GM18502 (cell line): ENCODE measurements at regions not wholly inside any gene's neighbourhood (a gene's known extent, or its start where the extent isn't known, plus 50 kb on each side); places are given as distances from the start of the nearest gene placed in this dataset.

Experiments
- ATAC-seq: cut with Tn5 transposase; IDR thresholded peaks from one replicate; pipeline ENCODE4 v1.9.1; 2021; ENCODE audit warnings: mild to moderate bottlenecking; ENCODE audit not compliant: unreplicated experiment, poor library complexity

- no peak for ATAC-seq
Observed at GRCh38 chr1:232269988-232270387, 359.9 kb downstream of the SIPA1L2 start.

GRCh38 chr1:232267837-232268598 lies 361.9 kb downstream of the SIPA1L2 start:
- ATAC-seq, result no peak

GRCh38 chr1:232267092-232267836 lies 362.7 kb downstream of the SIPA1L2 start:
- no peak for ATAC-seq

GRCh38 chr1:232263452-232263851 lies 366.5 kb downstream of the SIPA1L2 start:
- ATAC-seq, result no peak

DNA sequence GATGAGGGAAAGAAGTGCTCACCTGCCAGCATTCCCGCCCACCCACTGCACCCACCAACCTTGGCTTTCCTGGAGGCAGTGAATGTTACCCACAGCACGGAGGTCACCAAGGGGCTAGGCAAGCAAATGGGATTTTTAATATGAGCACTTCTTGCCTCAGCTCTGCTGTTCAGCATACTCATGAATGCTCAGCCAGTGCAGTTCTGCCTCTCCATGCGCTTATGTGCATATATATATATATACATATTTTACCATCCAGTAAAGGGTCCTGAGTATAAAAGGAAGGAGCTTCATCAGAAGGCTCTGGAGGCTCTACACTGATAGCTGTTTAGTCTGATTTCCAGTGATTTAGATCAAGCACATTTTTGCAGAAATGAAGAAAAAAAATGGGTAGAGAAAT lies 366.9 kb downstream of the SIPA1L2 start:
- no peak for ATAC-seq

DNA sequence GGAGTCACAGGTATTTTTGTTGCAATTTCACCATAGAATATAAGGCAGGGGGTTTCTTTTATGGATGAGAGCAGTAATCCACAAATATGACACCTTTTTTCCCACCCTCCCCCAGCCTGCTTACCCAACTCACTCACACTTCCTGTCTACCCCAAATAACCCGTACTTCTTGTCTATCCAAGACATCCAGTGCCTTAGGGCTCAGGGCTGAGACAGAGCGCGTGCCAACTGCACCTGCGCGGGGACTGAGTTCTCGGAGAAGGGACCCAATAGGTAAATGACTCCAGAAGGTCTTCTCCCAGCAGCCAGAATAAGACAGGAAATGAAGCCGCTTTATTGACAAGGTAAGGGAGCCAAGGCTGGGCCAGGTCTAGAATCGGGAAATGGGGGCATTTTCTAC lies 369.1 kb downstream of the SIPA1L2 start:
- no peak for ATAC-seq

DNA sequence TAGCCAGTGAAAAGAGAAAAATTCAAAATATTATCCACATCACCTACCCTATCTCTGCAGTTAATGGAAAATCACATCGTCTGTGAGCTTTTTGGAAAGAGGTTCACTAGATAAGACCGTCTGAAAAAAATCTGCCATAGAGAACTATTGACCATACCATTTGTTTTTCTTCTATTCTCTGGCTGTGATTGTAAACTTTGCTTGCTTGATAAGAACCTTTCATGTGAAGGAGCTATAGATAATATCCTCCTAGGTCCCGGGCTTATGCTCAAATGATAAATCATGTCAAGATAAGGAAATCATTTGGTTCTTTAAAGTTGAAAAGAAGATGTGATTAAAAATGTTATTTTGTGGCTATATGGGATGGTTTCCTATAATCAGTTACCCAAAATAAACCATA lies 369.9 kb downstream of the SIPA1L2 start:
- ATAC-seq, result no peak

- no peak for ATAC-seq
Observed at GRCh38 chr1:232259333-232259732, 370.6 kb downstream of the SIPA1L2 start.

DNA sequence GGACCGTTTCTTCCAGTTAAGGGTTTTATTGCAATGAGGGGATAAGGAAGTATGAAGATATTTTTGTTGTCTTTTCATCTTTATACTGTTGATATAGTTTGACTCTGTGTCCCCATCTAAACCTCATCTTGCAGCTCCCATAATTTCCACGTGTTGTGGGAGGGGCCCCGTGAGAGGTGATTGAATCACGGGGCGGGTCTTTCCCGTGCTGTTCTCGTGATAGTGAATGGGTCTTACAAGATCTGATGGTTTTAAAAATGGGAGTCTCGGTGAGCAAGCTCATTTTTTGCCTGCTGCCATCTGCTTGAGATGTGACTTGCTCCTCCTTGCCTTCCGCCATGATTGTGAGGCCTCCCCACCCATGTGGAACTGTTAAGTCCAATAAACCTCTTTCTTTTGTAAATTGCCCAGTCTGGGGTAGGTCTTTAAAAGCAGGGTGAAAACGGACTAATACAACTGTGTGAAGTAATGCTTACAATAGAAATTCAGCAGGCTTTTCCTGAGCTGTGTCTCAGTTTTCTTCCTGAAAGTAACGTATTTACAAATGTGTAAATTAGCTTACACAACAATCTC lies 377.3 kb downstream of the SIPA1L2 start:
- no peak for ATAC-seq

DNA sequence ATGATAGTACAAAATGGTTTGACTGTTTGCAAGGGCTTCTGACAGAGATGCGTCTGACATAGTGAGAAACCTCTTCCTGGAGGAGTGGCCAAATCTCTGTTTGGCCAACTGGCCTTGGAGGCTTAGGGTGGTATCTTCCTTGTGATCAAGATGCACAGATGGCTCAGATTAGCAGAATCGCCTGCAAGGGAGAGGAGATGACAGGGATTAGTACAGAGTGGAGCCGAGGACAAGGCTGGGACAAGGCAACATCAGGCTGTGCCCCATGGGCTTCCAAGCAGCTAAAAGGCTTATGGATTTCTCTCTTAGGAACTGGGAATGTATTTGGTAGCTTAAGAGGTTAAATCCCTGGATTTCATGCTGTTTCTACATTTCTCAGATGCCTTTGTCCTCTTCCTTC lies 379.1 kb downstream of the SIPA1L2 start:
- ATAC-seq, result no peak

GRCh38 chr1:232249861-232250777 lies 379.8 kb downstream of the SIPA1L2 start:
- ATAC-seq, result no peak

DNA sequence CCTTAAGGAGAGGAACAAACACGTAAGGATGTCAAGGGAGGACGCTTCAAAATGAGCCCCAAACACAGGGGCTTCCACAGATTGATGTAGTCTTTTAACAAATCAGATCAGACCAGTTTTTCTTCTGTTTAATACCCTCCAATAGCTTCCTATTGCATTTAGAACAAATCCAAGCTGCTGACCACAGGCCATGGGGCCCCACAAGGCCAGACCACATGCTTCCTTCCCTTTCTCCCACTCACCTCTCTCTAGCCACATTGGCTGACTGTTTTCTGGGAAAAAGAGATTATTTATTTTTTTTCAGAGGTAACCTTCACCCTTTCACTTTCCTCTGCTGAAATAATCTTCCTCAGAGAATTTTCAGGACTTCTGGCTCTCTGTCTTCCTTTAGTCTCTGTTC lies 380.6 kb downstream of the SIPA1L2 start:
- no peak for ATAC-seq

- no peak for ATAC-seq
Observed at GRCh38 chr1:232248276-232248820, 381.6 kb downstream of the SIPA1L2 start.

- ATAC-seq, result no peak
Observed at GRCh38 chr1:232247669-232248068, 382.3 kb downstream of the SIPA1L2 start.

- ATAC-seq, result no peak
Observed at GRCh38 chr1:232244426-232244825, 385.5 kb downstream of the SIPA1L2 start.

- ATAC-seq, result no peak
Observed at GRCh38 chr1:232239998-232240397, 389.9 kb downstream of the SIPA1L2 start.

DNA sequence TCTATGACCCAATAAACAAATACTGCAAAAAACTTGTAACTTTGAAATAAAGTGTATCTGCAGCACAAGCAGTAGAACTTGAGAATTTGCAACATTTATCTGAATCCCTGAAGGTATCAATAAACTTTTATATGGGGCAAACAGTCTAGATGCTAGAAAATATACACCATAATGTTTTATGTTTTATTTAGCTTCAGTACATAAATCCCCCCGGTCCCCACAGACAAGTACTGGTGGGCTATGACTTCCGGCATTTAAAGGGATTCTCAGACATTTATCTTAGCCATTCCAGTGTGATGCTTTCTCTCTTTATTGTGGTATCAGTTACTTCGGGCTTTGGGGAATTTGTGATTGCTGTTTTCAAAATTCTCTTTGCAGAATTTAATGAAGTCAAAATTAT lies 390.4 kb downstream of the SIPA1L2 start:
- no peak for ATAC-seq

DNA sequence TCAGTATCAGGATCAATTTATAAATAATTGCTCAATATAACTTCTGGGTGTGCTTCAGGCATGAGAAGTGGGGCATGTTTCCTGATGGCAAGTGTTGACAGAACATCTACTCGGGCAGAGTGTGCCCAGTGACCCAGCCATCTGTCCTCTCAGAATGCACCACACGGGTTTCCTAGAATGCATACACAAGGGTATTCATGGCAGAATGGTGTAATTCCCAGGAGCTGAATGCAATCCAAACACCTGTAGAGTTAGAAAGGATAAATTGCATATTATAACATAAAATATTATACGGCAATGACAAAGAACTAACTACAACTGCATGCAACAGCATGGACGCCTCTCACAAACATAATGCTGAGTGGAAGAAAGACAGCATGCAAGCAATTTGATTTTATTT lies 391.9 kb downstream of the SIPA1L2 start:
- no peak for ATAC-seq

DNA sequence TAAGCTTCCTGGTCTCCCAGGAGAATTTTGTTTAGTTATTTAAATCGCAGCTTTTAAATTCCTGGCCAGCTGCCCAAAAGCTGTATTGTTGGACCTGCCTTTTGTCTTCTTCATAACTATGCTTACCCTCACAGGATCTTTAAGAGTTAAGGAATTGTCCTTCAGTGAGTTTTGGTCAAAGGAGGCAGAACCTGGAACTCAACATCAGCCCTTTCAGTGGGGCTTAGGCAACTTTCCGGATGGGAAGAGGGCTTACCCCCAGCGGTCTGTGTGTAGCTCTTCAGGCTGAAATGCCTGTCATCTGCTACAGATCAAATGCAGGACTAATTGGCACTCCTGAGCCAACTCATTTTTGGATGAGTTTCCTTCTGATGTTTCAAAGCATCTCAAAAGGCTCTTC lies 402.6 kb downstream of the SIPA1L2 start:
- ATAC-seq, result no peak

GRCh38 chr1:232226197-232226712 lies 403.7 kb downstream of the SIPA1L2 start:
- no peak for ATAC-seq
